GM18507 (cell line): ENCODE measurements at regions not wholly inside any gene's neighbourhood (a gene's known extent, or its start where the extent isn't known, plus 50 kb on each side); places are given as distances from the start of the nearest gene placed in this dataset.
"Not testable (repeated sequence)": the region's sequence is repeated elsewhere in the genome, so short reads cannot be mapped to it uniquely, and the experiment has no call there.

Experiments used
- DNase-seq: peaks from one replicate; pipeline ENCODE4 v3.0.0; 2011; ENCODE audit warnings: low read depth; ENCODE audit not compliant: insufficient read length; ENCODE audit errors: extremely low spot score
- FAIRE-seq: peaks from 2 replicates; lab custom pipeline; 2011; peaks lifted over from hg19 to GRCh38; lab: Jason Lieb, UNC

DNA sequence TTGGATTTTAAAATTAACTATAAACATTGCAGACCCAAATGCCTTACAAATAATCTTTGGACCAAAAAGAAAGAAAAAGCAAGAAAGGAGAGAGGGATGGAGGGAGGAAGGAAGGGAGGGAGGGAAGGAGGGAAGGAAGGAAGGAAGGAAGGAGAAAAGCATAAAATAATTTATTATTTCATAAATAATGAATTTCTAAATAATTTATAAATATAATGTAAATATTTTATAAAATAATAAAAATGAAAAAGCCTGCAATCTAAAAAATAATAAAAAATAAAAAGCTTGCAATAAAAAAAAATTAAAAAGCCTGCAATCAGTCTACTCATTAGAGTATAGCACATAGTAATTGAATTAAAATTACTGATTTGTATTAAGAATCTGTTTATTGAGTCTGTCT lies 614.3 kb downstream of the ISL1 start:
- DNase-seq (no peak), FAIRE-seq (no peak)

DNA sequence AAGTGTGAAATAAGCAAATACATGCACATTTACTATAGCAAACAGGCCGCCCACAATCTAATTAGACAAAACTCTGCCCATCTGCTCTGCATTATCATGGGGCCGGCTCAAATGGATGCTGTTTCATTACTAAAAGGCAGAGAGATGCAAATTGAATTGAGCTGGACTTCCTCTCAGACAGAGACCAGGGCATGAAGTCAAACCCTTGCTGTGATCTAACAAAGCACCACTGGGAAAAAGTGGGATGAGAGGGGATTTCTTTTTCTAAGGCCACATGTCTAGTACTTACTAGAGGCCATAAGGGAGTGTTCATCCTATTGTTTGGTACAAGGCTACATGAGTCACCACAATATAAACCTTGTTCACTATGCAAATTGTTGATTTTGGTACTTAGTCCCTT lies 614.7 kb downstream of the ISL1 start:
- no peak for FAIRE-seq
- DNase-seq: no peak

DNA sequence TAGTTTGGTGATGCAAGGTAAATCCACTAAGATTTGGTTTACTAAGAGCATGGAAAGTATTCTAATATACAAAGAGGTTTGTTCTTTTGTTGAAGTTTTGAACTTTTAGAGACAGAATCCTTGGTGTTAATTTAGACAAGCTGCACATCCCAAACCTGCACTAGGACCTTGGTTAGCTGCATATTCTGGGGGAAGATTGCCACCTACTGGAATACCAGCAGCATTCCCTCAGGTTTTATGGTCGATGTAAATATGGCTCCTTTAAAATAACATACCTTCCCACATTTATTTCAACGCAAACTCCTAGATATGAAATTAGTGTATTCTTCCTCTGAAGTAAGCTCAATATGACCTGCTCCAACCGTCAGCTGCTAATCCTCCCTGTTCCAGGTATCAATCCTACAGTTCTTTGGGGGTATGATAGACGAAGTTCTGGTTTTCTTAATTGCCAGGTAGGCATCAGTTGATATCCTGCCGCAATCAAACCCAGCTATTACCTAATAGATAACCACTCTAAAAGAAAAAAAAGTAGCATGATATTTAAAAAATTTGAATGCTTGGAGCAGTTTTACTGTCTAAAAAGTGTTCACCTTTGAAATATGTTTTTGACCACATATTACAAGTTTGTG lies 624.1 kb downstream of the ISL1 start:
- FAIRE-seq (peak; percentile 54), DNase-seq (no peak)

DNA sequence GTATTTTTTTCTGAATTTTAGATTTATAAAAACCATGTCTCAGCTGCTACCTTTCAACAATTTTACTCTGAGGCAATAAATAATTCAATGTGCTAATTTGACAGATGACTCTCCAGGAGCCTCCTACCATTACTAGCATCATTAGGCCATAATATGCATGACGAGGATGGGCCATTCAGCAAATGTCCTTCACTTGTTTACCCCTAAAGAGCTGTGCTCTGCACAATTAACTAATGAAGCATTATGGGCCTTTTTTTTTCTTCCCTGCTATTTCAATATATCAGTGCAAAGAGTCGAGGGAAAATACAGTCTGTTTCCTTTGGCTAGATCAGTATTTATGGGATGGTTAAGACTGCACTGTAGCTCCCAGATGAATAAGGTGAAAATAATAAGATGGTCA lies 627.2 kb downstream of the ISL1 start:
- FAIRE-seq: no peak
- DNase-seq: no peak

DNA sequence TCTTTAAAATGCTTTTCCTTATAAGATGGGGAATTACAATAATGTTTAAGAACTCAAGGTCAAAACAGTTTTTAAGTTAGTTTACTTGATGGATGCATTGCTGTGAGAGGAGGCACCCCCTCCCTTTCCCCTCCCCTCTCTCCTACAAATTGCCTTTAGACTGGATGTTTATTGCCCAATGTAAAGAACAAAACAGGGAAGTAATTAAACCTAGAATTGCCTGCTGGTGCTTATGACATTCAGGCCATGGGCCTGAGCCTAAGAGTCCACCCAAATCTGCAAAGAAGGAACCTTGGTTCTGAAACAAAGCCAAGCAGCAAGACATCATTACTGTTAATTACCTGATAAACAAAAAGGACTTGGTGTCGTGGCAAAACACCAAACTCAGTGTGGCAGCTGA lies 630.3 kb downstream of the ISL1 start:
- no peak for DNase-seq

DNA sequence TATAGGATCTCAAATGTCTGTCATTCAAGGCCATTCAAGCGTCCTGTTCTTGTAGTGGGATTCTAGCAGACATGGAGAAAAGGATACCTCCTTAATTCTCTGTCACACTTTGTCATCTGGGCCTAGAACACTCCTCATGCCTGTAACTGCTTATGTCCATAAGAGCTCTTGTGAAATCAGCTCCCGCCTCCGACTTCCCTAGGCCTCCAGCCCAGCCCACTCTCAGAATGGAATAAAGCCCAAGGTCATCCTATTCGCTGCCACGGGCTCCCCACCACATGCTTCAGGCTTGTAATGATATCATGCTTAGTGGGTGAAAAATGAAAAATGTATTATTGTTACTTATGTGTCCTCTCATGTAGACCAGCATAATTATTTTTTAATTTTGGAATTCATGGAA lies 632.5 kb downstream of the ISL1 start:
- DNase-seq (no peak), FAIRE-seq (no peak)

More for the DNA sequence above, 630.3 kb downstream of the ISL1 start:
- FAIRE-seq: no peak

DNA sequence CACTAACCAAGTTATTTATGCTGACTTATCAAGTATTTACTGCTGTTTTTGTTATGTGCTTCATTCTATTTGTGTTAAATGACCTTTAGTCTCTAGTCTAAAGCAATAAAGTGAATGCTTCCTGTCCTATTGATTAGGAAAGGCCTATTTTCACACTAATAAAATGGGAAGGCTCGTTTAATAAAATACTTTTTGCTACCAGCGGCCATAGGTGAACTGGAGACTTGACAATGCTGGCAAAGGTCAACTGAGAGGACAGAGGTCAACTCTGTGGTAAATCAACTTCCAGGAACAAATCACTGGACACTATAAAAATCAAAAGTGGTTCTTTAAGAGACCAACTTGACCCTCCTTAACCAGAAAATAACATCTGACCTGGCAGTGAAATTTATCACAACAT lies 634.3 kb downstream of the ISL1 start:
- FAIRE-seq (no peak), DNase-seq (no peak)

DNA sequence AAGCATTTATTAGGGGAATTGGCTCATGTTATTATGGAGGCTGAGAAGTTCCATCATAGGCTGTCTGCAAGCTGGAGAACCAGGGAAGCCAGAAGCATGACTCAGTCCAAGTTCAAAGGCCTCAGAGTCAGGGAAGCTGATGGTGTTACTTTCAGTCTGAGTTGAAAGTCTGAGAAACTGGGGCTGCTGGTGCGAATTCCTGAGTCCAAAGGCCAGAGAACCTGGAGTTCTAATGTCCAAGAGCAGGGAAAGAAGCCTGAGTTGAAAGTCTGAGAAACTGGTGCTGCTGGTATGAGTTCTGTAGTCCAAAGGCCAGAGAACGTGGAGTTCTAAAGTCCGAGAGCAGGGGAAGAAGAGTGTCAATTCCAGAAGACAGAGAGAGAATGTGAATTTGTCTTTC lies 641.1 kb downstream of the ISL1 start:
- DNase-seq: peak; percentile 1
- no peak for FAIRE-seq

DNA sequence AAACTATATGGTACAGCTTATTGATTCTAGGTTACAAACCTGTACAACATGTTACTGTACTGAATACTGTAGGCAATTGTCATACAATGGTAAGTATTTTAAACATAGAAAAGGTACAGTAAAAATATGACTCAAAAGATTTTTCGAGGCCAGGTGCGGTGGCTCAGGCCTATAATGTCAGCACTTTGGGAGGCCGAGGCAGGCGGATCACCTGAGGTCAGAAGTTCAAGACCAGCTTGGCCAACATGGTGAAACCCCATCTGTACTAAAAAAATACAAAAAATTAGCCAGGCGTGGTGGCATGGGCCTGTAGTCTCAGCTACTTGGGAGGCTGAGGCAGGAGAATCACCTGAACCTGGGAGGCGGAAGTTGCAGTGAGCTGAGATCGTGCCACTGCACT lies 646.6 kb downstream of the ISL1 start:
- DNase-seq, FAIRE-seq: not testable (repeated sequence)

DNA sequence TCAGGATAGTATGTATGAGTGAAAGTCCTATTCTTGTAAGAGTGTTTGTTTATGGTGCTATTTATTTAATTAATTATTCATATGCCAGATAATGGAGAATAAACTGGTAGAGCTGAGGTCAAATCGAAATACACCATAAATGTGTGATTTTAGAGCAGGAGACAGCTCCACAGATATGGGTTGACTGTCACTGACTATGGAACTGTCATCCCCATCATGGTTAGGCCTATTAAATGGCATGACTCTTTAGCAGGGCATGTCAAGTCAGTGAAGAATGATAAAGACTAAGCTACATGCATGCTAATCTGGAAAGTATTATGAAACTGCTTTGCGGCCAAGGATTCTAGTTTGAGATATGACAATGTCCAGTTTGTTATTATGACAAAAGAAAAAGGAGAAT lies 658.6 kb downstream of the ISL1 start:
- FAIRE-seq (no peak), DNase-seq (no peak)

DNA sequence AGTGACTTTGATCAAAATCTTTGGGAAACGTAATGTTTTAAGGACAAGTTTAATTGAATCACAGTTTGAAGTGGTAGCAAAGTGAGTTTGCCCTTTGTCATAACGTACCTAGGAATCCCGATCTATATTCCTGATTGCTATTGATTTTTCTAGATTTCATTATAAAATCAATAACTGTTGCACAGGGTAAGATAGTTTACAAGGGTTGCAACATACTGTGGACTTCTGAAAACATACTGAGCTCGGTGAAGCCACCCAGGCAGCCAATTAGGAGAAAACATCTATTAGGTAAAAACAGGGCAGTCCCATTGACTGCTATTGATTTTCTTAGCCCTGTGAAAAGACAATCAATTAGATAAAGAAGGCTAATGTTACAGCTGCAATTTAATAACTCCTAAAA lies 659.9 kb downstream of the ISL1 start:
- no peak for FAIRE-seq

DNA sequence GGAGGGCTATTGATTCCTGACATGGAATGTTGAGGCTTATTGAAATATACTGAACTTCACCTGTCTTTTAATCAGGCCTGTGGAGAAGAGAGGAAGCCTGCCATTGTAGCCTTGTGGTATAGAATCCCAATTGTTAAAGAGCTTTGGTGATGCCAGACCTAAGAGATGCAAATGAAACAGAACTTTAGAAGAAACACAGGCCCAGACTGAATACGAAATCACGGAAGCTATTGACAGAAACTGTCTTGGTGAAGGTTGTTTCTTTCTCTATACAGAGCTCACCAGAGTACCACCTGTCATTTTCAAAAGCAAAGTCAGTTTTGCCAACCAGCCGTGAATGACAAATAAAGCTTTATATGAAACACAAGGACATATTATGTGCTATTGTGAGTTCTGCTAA lies 660.3 kb downstream of the ISL1 start:
- DNase-seq (no peak), FAIRE-seq (no peak)

More for the DNA sequence above, 659.9 kb downstream of the ISL1 start:
- DNase-seq: no peak

DNA sequence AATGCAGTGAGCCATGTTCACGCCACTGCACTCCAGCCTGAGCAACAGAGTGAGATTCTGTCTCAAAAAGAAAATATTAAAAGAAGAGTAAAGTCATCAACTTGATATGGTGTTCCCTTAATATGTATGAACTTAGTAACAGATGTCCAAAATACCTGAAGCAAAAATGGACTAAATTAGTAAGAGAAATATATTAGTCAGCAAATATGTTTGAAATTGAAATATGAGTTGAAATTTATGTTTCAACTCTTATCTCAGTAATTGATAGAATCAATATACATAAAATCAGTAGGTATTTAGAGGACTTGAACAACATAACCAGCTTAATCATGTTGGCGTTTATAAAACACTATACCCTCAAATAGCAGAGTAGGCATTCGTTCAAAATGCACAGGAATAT lies 668.5 kb downstream of the ISL1 start:
- no peak for FAIRE-seq
- DNase-seq: no peak

DNA sequence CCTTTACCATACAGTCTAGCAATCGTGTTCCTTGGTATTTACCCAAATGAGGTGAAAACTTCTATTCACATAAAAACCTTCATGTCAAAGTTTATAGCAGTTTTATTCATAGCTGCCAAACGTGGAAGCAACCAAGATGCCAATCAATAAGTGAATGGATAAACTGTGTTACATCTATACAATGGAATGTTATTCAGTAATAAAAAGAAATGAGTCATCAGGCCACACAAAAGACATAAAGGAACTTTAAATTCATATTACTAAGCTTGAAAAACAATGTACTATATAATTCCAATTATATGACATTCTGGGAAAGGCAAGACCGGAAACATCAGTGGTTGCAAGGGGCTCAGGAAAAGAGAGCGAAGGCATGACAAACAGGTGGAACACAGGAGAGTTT lies 679.9 kb downstream of the ISL1 start:
- FAIRE-seq: no peak
- DNase-seq: no peak

DNA sequence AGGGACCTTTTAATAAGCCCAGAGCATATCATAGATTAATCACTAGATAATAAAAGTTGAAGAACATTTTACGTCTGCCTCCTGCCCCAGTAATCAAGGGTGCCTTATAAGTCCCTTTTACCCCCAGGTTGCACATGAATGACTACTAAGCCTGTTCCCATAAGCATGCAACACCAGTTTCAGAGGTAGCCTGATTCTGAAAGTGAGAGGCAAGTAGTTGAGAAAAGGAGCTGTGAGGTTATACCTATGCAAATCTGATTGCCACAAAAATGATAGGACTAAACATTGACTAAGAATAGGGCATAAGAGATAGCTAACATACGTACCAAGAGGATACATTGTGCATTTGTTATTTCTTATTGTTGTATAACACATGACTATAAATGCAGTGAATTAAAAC lies 681.9 kb downstream of the ISL1 start:
- DNase-seq (no peak), FAIRE-seq (no peak)

DNA sequence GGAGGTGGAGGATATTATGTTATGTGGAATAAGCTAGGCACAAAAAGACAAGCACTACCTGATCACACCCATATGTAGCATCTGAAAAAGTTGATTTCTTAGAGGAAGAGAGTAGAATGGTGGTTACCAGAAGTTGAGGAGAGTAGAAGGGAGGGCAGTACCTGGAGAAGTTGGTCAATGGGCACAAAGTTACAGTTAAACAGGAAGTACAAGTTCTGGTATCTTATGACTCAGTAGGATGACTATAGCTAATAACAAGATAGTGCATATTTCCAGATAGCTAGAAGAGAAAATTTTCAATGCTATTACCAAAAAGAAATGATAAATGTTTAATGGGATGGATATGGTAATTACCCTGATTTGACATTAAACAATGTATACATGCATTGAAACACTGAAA lies 686.7 kb downstream of the ISL1 start:
- DNase-seq (no peak), FAIRE-seq (no peak)

DNA sequence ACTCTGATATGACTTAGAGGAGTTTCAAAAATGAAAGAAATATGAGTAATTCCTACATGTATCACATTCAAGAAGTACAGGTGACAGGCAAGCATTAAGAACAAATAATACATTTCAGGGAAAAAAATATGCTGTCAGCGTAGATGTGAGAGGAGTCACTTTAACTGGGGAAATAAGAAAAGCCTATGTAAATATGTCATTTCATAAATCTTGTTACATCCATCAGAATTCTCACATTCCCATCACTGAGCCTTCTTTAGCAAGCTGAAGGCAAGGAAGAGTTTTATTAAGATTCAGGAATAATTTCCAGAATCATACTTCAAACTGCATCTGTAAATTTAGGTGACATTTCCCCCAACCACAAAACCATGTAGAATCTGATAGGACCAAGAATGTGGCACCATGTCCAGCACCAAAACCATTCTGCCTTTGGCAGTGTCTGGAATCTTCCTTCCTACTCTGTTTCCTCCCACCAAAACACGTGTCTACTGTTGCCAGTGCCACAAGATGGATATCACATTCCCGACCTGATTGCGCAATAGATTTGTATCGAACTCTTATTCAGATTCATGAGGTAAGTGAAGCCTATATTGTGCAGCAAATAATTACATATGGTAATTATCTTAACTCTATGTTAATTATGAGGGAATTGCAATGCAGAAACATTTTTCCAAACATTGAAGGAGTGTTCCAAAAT lies 690.9 kb downstream of the ISL1 start:
- FAIRE-seq: no peak
- DNase-seq: no peak

DNA sequence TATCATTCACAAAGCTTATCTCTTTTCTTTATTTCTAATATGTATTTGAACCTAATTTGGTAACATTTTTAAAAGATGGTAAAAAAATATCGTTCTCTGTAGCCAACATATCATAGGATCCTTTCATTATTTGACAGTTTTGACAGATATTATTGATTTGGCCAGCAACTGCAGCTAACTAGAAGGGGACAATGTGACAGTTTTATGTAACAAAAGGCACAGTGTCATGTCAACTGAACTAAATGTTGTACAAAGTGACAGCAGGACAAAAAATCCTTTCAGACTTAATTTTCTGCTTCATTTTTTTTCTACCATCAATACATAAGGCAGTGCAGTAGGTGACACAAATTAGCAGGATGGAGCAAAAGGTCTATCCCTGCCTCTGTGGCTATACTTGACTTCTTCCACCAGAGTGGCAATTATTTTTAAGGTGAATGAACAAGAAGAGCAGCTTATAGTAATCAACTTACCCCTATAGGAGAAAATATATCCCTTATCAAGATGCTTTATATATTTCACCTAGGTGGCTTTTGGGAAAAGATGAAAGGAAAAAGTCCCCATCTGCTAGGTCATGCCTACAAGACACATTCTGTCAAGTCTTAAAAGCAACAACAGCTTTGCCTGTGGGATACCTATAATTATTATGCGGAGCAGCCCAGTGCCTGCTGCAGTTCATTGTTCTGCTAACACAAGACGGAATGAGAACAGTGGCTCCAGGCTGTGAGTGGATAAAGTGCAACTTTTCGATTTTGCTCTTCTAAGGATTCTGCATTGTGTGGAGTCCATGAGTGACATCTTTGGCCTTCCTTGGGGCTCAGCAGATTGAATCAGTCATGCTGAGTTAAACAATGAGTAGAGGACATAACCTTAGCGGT lies 694.9 kb downstream of the ISL1 start:
- FAIRE-seq: no peak
- no peak for DNase-seq

DNA sequence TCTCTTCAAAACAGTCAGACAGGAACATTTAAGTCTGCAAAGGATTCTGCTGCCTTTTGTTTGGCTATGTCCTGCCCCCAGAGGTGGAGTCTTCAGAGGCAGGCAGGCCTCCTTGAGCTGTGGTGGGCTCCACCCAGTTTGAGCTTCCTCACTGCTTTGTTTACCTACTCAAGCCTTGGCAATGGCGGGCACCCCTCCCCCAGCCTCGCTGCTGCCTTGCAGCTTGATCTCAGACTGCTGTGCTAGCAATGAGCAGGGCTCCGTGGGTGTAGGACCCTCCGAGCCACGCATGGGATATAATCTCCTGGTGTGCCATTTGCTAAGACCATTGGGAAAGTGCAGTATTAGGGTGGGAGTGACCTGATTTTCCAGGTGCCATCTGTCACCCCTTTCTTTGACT lies 685.4 kb upstream of the ITGA1 start:
- not testable (repeated sequence) for DNase-seq, FAIRE-seq

DNA sequence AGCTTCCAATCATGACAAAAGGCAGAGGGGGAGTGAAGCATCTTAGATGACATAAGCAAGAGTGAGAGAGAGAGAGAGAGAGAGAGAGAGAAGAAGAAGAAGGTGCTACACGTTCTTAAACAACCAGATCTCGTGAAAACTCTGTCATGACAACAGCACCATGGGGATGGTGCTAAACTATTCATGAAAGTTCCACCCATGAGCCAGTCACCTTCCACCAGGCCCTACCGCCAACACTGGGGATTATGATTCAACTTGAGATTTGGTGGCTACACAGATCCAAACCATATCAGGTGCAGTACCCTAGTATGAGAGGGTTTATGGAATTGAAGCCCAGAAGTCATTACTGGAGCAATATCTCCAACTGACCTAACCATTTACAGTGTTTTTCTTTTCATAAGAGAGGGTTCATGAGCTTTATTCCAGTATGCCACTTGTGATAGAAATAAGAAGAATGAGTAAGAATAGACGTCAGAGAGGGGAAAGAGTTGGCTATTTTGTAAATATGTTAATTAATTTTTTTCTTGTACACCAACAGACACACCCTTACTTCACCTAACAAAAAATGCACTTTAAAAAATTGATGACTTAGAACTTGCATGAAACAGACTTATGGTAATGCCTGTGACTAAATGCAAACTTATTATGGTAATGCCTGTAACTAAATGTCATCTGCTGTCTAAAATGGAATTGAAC lies 680.4 kb upstream of the ITGA1 start:
- DNase-seq (no peak), FAIRE-seq (no peak)
